GM12878 (cell line): ENCODE measurements at regions not wholly inside any gene's neighbourhood (a gene's known extent, or its start where the extent isn't known, plus 50 kb on each side); places are given as distances from the start of the nearest gene placed in this dataset.
"Not testable (repeated sequence)": the region's sequence is repeated elsewhere in the genome, so short reads cannot be mapped to it uniquely, and the experiment has no call there.

Experiments used
- ATAC-seq: fragments of 200-7000 bp; cut with Tn5 transposase; 3 replicates; pipeline ENCODE4 v1.9.1; 2020; ENCODE audit warnings: mild to moderate bottlenecking, moderate library complexity
- BruUV-seq: library from RNA; stranded (reverse); fragments of 400-500 nt; replicated peaks from 2 replicates; lab custom pipeline; 2021; lab: Mats Ljungman, UMichigan
- CTCF ChIA-PET: fragments of 300-600 bp; sonication (Branson Sonifier 250); formaldehyde crosslinking; extraction: SDS; loops from one replicate; lab custom pipeline; 2021; ENCODE audit warnings: inconsistent platforms; lab: Yijun Ruan, JAX
- POLR2A ChIA-PET: fragments of 350-600 bp; formaldehyde crosslinking; extraction: SDS; loops from one replicate; lab custom pipeline; 2021; ENCODE audit warnings: inconsistent platforms; lab: Charles Lee
- RAD21 ChIA-PET: fragments of 300-600 bp; sonication (Branson Sonifier 250); formaldehyde crosslinking; loops from one replicate; lab custom pipeline; 2023; ENCODE audit warnings: antibody characterized with exemption; ENCODE audit not compliant: unreplicated experiment; lab: Charles Lee
- SMC1A ChIA-PET: fragments of 300-600 bp; sonication (Branson Sonifier 250); formaldehyde crosslinking; loops from one replicate; lab custom pipeline; 2023; ENCODE audit not compliant: unreplicated experiment, uncharacterized antibody; lab: Charles Lee
- DNase-seq: peaks from one replicate; pipeline ENCODE4 v3.0.0-alpha.2; 2011; ENCODE audit warnings: low read depth, low spot score
- FAIRE-seq: peaks from 3 replicates; lab custom pipeline; 2011; peaks lifted over from hg19 to GRCh38; lab: Jason Lieb, UNC
- H2AFZ ChIP-seq: 2 replicates; pipeline ENCODE4 v1.6.0; 2011; ENCODE audit warnings: low read depth, low read length, control low read depth; ENCODE audit not compliant: control insufficient read depth
- H3K27ac ChIP-seq: 2 replicates; pipeline ENCODE4 v1.5.1; 2011; ENCODE audit warnings: control low read depth; ENCODE audit not compliant: control insufficient read depth, insufficient read depth
- H3K27me3 ChIP-seq, 2 experiments: replicated peaks in 1 of 2; 2 replicates each; pipeline versions ENCODE4 v1.6.0 to v1.6.1; 2011; ENCODE audit warnings: low read length in 1 of 2; ENCODE audit not compliant: control insufficient read depth in 2 of 2, insufficient read depth in 2 of 2
- H3K36me3 ChIP-seq, 2 experiments: 2 replicates each; pipeline ENCODE4 v1.5.1; 2011; ENCODE audit warnings: low read length in 1 of 2; ENCODE audit not compliant: control insufficient read depth in 2 of 2, insufficient read depth in 2 of 2
- H3K4me1 ChIP-seq: 2 replicates; pipeline ENCODE4 v1.6.1; 2011; ENCODE audit warnings: mild to moderate bottlenecking, low read length, moderate library complexity, mixed read lengths; ENCODE audit not compliant: control insufficient read depth, insufficient read depth
- H3K4me2 ChIP-seq: 2 replicates; pipeline ENCODE4 v1.6.0; 2011; ENCODE audit warnings: control low read depth; ENCODE audit not compliant: control insufficient read depth, insufficient read depth
- H3K4me3 ChIP-seq: fragments of 200-600 bp; sonication (generic); 2 replicates; pipeline ENCODE4 v1.5.1; 2016
- H3K79me2 ChIP-seq: 2 replicates; pipeline ENCODE4 v1.6.0; 2011; ENCODE audit warnings: low read length; ENCODE audit not compliant: control insufficient read depth, insufficient read depth
- H3K9ac ChIP-seq: 2 replicates; pipeline ENCODE4 v1.8.0; 2011; ENCODE audit warnings: low read length, control low read depth, mixed read lengths; ENCODE audit not compliant: control insufficient read depth, insufficient read depth
- H3K9me3 ChIP-seq: replicated peaks from 3 replicates; pipeline ENCODE4 v1.5.1; 2011; ENCODE audit warnings: mild to moderate bottlenecking, low read length; ENCODE audit not compliant: control insufficient read depth, insufficient read depth
- H4K20me1 ChIP-seq: 2 replicates; pipeline ENCODE4 v1.6.0; 2011; ENCODE audit not compliant: control insufficient read depth, insufficient read depth
- FOXK2 ChIP-seq: fragments of 450-650 bp; IDR thresholded peaks from 2 replicates; pipeline ENCODE4 v1.6.1; 2017; ENCODE audit warnings: mild to moderate bottlenecking, moderate library complexity
- NFIC ChIP-seq: IDR thresholded peaks from 2 replicates; pipeline ENCODE4 v1.6.1; 2012; ENCODE audit warnings: low read depth, mild to moderate bottlenecking, inconsistent platforms, low read length, moderate library complexity
- SIX5 ChIP-seq: IDR thresholded peaks from 2 replicates; pipeline ENCODE4 v1.6.1; 2011; ENCODE audit warnings: mild to moderate bottlenecking, low read depth, low read length, moderate library complexity; ENCODE audit not compliant: severe bottlenecking
- ZNF207 ChIP-seq: fragments of 450-650 bp; IDR thresholded peaks from 2 replicates; pipeline ENCODE4 v1.6.1; 2014; ENCODE audit warnings: antibody characterized with exemption, mild to moderate bottlenecking, borderline replicate concordance
- WGBS: methylation state at CpG from one replicate; pipeline ENCODE4 v1.1.6; 2016; ENCODE audit warnings: low lambda C conversion rate; ENCODE audit not compliant: insufficient replicate concordance, insufficient coverage; ENCODE audit errors: missing lambda C conversion rate; 5-methylcytosine and 5-hydroxymethylcytosine counted together
- in situ Hi-C: fragments of 300-500 bp; cut with MboI; formaldehyde crosslinking; loops from 9 replicates; pipeline ENCODE4 v1.14.3; 2018; ENCODE audit warnings: mixed read lengths
- intact Hi-C: fragments of 100-400 bp; cut with micrococcal nuclease; formaldehyde crosslinking; loops from one replicate; pipeline ENCODE4 v1.14.2; 2022; ENCODE audit not compliant: unreplicated experiment

GRCh38 chr9:6099346-6099745, 83.9 kb upstream of the RANBP6 start:
- RAD21 ChIA-PET, BruUV-seq, H3K9me3 ChIP-seq, H3K4me2 ChIP-seq, H3K4me1 ChIP-seq, CTCF ChIA-PET, H3K9ac ChIP-seq, H3K27me3 ChIP-seq, FAIRE-seq, H3K79me2 ChIP-seq, in situ Hi-C loops, intact Hi-C loops, POLR2A ChIA-PET, H3K4me3 ChIP-seq, H2AFZ ChIP-seq, DNase-seq, H3K27ac ChIP-seq, H3K36me3 ChIP-seq, H4K20me1 ChIP-seq, ATAC-seq: not testable (repeated sequence)
- SMC1A ChIA-PET, result interaction anchor here (1.4 kb wide), 1 partner anchor 207 kb away, joined by 3 read pairs; no protein-coding TSS in a partner anchor

GRCh38 chr9:6098431-6098830, 83.0 kb upstream of the RANBP6 start:
- Histone ChIP-seq H3K9me3 (no peaks in the 10 kb centered on the region; the same call in 2 of the 3 replicates), H3K9ac (no peak overlapping the region), H3K36me3 (no peaks in the 10 kb centered on the region), H3K4me2 (no peak overlapping the region), H4K20me1 (no peaks in the 10 kb centered on the region), H2AFZ (no peak overlapping the region), H3K27me3 (no peaks in the 10 kb centered on the region), H3K27ac (no peak overlapping the region), H3K4me3 (no peak overlapping the region), H3K79me2 (no peaks in the 10 kb centered on the region), H3K4me1 (no peaks in the 10 kb centered on the region)
- 39% methylated on average over 1 of the region's 1 CpG for WGBS
- CTCF ChIA-PET, result no interaction called here
- no peak for FAIRE-seq
- intact Hi-C loops, result no loop called here
- RAD21 ChIA-PET, result no interaction called here
- BruUV-seq, result no TSS peak
- no peak for DNase-seq
- SMC1A ChIA-PET, result no interaction called here
- ATAC-seq, result no peak
- TF ChIP-seq SIX5, result no peak
- TF ChIP-seq ZNF207, result no peak
- TF ChIP-seq NFIC, result no peak
- TF ChIP-seq FOXK2, result no peak
- in situ Hi-C loops, result no loop called here
- POLR2A ChIA-PET, result no interaction called here
